DMS114 treated with DMSO at 0.1 percent for 48 hours (cell line): ENCODE measurements at regions not wholly inside any gene's neighbourhood (a gene's known extent, or its start where the extent isn't known, plus 50 kb on each side); places are given as distances from the start of the nearest gene placed in this dataset.
"Not testable (repeated sequence)": the region's sequence is repeated elsewhere in the genome, so short reads cannot be mapped to it uniquely, and the experiment has no call there.

ENCODE experiments used
- DNase-seq: peaks from one replicate; lab custom pipeline; 2025; ENCODE audit not compliant: unreplicated experiment; lab: John Stamatoyannopoulos, UW

DNA sequence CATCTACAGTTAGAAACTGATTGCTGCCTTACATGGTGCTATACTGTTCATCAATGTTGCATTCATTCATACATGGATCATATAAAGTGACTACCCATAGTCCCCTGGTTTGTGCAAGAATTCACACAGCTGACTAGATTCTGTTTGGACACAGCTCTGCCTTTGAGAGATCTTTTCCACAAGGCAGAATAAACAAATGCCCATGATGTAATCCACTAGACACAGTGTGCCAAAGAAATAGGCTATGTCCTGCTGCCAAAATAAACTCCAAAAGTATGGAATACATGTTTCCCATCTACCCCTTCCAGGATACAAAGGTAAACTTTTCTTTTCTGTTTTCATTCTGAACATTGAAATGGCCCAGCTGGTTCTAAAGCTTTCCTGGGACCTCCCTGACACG lies 269.4 kb upstream of the CHAC2 start:
- no peak for DNase-seq

DNA sequence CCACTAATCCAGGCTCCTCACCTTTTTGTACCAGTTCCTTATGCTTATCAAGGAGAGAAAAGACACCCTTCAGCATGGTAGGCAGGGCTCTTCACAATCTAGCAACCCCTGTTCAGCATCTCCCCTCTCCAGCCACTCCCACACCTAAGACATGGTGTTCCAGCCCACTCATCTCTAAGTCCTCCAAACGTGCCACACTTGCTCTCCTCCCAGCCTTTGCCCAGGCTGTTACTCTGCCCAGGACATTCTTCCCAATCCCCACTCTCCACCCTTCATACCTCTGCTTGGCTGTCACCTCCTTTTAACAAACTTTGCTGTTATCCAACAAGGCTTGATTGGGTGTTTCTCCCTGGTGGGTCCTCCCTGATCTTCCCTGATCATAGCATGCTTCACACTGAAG lies 270.6 kb upstream of the CHAC2 start:
- DNase-seq: no peak

DNA sequence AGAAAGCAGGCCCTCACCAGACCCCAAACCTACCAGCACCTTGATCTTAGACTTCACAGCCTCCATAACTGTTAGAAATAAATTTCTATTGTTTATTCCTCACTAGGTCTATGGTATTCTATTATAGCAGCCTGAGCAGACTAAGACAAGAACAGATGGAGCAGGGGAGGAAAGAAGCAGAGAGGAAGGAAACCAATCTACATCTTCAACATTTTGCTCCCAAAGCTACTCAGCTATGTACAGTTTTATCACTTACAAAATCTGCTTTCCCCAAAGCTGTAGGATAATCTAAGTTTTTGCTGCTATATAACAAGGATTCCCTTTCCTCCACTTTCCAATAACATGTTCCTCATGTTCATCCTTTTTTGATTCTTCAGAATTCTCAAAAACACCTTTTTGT lies 274.4 kb upstream of the CHAC2 start:
- DNase-seq: no peak

DNA sequence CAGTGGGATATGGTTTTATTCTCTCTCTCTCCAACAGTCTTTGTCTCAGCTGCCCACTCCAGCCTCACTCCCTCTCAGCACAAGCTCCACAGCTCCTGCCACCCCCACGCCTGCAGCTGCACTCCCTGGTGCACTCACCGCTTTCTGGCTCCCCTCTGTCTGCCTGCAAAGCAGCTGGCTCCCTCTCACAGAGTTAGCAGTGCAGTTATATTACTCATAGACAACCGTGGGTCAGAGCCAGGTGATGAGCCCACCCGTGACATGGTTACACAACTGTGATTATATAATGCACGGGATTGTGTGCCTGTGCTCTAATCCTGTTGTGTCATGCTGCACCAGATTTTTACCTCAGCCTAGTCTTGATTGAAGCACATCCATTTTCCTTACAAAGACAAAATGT lies 276.9 kb upstream of the CHAC2 start:
- no peak for DNase-seq

DNA sequence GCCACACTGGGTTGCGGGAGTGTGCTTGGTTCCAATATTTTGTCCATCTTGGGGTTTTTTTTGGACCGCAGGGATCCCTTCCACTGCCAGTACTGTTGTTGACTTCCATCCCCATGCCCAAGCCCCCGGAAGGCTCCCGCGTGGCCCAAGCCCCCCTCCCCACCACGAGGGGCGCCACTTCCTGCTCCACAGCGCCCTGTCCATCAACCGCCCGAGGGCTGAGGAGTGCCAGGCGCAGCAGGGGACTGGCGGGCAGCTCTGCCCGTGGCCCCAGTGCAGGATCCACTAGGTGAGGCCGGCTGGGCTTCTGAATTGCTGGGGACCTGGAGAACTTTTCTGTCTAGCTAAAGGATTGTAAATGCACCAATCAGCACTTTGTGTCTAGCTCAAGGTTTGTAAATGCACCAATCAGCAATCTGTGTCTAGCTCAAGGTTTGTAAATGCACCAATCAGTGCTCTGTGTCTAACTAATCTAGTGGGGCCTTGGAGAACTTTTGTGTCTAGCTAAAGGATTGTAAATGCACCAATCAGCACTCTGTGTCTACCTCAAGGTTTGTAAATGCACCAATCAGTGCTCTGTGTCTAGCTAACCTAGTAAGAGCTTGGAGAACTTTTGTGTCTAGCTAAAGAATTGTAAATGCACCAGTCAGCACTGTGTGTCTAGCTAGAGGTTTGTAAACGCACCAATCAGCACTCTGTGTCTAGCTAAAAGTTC lies 281.3 kb upstream of the CHAC2 start:
- not testable (repeated sequence) for DNase-seq

DNA sequence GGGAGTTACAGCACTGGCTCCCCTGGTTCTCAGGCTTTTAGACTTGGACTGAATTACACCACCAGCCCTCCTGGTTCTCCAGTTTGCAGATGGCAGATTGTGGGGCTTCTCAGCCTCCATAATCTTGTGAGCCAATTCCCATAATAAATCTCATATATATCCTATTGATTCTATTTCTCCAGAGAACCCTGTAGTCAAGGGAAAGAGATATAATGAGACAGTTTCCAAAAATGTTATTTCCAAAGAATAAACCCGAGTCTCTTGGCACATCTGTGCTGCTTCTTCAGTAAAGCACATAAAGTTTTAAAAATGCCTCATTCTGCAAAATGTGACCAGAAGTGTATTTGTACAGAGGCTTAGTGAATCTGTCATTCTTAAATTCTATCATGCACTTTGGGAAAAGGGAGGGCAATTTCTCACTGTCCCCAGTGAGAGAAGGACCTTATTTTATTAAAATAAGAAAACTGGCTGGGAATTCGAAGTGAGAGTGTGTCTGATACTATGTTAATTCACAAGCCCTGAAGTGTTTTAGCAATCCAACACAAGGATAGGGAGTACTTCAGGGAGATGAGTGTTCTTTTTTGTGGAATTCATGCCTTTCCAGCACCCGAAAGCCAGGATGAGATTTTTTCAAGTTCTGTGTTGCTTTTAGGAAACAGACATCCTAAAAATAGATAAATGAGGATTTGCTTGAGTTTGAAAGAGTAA lies 282.4 kb upstream of the CHAC2 start:
- no peak for DNase-seq

DNA sequence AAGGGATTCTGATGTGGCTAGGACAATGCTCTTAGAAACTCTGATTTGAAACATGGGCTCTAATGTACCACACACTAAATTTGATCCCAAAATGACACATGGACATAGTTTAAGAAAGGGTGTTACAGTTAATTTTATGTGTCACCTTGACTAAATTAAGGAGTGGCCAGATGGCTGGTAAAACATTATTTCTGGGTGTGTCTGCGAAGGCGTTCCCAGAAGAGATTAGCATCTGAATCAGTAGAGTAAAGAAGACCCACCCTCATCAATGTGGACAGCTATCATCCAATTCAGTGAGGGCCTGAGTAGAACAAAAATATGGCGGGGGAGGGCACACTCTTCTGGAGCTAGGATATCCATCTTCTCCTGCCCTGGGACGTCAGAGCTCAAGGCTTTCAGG lies 283.1 kb upstream of the CHAC2 start:
- no peak for DNase-seq

DNA sequence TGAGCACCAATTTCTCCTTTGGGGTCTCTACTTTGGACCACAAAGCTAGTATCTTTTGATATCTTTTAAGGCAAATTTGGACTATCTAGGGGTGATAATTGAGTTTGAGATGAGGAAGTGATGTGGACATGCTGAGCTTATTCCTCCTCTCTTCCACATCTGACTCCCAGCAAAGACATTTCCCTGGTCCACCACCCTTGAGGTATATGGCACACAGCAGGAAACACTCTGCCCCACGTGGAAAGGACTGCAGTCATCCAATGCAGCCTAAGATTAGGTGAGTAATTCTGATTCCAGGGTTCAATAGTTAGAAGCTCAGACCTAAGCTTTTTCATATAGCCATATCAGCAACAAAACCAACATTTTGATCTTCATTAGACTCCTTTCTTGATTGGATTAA lies 290.1 kb upstream of the CHAC2 start:
- DNase-seq: no peak

DNA sequence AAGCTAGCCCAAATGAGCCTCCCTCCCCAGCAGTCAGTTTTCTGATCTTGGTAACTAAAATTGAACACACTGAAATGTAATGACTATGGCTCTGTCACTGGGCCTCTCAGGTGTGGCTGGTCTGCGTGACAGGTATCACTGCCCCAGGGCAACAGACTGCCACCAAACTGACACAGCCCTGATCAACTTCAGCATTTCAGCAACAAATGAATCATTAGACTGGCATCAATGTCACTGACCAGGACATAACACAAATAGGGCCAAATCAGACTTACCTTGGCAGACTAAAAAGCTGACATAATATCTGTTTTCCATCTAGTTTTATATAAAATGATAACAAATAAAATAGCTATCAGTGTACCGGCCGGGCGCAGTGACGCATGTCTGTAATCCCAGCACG lies 290.8 kb upstream of the CHAC2 start:
- no peak for DNase-seq

DNA sequence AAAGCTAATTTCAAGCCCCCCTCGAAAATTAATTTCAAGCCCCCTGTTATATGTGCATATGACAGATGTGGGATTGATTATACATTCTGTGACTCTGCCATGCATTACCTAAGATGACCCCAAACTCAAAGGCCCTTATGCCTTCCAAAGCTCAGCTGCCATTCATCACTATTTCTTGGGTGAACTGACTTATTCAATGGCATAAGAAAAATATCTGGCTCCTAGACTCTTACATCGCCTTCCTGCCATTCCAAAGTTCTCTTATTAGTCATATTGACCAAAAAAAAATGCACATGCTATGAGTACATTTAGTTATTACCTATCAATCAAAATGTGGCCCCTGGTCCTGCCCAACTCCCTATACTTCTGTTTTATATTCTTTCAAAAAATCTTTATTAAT lies 291.8 kb upstream of the CHAC2 start:
- no peak for DNase-seq

DNA sequence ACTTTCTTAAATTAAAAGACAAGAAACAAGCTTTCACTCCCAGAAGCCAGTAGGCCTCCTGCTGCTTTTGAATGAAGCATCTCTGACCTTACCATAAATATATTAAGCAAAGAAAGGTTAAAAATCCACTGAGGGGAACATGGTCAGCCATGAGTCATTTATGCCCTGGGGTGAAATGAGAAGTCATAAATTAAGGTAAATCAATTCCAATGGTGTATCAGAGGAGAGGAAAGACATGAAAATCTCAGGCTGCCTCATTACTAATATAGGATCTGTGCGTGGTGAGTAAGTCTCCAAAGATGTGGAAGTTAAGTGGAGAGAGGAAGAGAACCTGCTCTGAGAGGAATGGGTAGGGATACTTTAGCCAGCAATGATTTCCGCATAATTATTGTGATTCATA lies 292.3 kb upstream of the CHAC2 start:
- DNase-seq: no peak

DNA sequence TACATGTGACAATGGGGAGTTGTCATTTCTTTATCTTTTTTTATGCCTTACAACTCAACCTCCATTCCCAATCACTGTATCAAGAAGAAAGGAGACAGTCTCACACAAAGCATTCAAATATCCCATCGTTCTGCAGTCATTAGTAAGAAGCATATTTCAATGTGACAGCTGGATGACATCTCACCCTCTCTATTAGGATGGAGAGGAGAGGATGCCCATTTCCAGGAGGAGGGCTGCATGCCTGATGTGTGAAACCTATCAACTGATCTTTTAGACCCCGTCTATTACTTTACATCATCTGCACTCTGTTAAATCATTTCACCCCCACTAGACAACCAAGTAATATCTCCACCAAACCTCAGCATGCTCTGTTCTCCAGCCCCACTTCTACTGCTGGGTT lies 292.7 kb upstream of the CHAC2 start:
- DNase-seq: no peak

DNA sequence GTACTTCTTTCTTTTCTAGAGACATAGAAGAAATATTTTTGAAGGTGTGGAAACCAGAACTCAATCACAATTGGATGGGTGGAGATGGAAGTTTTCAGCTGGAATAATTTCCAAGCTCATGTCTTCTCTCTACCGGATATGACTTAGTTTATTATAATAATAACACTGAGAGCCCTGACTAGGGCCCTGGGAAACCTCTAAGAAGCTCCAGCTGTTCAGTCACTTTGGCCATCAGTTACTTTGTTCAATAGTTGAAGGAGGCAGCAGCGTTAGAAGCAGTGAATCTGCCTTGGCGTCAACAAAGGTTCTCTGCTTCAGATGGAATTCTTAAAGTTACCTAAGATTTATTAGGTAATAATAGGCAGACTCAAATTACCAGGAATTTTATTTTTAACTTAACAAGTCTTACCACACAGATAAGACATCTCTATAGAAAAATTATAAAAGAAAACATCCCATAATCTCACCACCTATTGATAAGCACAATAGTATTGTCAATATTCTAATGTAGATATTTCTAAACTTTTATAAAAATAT lies 293.8 kb upstream of the CHAC2 start:
- DNase-seq: no peak

DNA sequence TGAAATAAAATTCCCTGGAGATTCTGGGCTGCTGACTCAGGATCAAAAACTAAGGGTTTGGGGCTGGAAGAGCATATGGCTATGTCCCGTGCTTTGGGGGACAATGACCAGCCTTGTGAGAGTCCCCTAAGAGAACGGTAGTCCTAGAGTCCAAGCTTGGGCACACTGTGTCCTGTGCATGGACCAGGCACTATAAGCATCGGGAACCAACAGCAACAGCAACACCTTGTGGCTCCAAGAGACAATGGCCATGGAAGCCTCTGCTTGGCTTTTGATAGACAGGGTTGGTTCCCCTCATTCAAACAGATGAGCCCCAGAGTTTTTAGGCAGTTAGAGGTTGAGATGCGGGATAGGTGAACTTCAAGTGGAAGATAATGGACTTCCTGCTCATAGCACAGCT lies 294.4 kb upstream of the CHAC2 start:
- no peak for DNase-seq

DNA sequence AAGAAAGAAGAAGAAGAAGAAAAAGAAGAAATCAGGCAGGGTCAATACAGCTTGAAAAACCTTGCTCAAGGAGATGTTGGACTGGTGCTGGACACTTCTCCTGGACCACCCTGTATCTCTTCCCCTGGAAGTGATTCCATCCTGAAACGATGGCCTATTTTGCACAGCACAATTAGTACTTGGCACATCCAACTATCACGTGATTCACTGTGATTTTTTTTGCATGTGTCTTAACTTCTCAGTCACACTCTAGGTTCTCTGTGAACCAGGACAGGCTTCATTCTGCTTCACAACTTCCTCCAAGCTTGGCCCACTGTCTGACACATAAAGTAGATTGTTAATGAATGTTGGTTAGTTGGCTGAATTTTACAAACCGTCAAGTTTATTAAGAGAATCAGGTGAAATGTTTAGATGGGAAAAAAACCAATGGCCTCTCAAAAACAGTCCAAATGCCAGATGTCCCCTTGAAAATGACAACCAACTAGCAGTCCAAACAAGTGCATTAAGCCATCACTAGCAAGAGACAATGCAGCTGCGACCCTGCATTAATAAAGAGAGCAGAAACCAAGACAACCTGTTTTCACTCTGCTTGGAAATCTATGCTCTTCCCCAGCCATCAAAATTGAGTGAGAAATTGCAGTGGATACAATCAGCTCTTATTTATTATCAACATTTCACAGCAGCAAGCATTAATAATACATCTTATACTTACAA lies 300.0 kb upstream of the CHAC2 start:
- no peak for DNase-seq

DNA sequence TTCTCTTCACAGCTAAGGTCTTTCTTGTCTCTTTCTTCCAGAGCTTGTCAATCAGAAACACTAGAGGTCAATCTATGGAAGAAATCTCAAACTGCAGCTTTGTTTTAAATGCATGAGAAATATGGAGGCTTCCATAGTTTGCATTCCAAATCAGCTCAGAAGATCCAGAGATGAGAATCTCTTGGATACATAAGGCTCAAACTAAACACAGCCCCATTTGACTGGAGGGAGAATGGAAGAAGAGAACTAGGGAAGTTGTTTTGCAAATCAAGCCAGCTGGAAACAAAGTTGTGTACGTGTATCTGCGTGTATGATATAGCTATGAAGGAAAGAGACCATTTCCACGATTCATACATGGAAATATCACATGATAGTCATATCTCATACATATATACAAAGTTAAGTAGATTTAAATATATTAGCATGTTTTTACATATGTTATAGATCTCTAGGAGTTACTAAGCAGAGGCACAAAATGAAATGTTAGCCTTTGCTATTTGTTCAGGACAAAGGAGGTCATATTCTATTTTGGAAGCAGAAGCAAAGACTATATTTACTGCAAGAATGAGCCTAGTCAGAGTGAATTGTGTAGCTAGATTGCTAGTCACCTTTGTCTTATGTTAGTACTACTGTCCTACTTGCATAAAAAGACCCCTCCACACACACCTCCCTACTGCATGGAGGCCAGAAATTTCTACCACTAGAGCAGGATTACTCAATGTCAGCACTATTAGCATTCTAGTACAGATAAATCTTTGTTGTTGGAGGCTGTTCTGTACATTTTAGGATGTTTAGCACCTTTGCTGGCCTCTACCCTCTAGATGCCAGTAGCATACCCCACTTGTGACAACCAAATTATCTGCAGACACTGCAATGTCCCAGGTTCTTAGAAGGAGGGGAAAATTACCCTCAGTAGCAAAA lies 303.5 kb upstream of the CHAC2 start:
- DNase-seq: no peak

DNA sequence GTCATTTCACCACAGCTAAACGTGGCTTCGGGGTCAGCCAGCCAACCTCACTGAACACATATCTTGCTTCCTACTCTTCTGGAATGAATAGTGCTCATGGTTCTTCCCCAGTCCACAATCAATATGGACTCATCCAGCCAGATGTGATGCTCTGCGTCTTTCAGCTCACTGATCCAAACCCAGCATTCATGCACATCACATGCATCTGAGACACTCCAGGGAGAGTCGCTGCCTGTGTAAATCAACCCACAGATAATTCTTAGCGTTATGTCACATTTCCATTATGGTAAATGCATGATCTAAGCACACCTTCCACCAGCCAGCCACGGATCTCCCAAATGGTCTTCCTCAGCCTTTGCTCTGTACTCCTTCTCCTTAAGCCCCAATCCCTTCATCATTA lies 306.7 kb upstream of the CHAC2 start:
- no peak for DNase-seq

DNA sequence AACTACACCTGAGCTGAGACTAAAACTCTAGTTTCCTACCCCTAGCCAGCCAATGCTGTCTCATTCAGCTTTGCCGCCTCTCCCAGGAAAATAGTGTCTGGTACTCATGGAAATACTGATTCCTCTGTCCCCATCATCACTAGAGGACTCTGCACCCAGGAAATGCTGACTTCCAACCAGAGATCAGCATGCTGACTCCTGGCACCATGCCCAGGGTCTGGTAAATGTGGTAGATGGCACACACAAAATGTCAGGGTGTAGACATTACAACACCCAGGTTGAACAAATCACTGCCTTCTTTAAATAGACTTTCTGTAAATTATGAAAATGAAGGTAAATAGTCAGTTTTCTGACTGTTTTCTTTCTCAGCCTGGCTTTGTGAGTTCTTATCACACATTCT lies 307.3 kb upstream of the CHAC2 start:
- DNase-seq: no peak

DNA sequence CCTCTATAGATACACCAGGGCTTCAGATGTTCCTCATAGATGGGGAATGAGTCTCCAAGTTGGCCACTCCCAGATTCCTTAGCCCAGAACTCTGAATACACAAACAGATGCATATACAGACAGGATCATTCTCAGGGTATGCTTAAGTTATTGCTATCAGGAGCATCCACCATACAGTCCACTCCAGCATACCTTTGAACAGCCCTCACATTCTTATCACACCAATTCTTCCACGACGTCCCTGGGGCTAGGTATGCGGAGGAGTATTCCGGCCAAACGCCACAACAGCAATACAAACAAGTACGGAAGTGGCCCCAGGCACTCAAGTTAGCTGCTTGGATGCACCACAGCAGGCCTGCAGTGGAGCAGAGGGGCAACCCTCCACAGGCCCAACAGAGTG lies 312.5 kb upstream of the CHAC2 start:
- no peak for DNase-seq

DNA sequence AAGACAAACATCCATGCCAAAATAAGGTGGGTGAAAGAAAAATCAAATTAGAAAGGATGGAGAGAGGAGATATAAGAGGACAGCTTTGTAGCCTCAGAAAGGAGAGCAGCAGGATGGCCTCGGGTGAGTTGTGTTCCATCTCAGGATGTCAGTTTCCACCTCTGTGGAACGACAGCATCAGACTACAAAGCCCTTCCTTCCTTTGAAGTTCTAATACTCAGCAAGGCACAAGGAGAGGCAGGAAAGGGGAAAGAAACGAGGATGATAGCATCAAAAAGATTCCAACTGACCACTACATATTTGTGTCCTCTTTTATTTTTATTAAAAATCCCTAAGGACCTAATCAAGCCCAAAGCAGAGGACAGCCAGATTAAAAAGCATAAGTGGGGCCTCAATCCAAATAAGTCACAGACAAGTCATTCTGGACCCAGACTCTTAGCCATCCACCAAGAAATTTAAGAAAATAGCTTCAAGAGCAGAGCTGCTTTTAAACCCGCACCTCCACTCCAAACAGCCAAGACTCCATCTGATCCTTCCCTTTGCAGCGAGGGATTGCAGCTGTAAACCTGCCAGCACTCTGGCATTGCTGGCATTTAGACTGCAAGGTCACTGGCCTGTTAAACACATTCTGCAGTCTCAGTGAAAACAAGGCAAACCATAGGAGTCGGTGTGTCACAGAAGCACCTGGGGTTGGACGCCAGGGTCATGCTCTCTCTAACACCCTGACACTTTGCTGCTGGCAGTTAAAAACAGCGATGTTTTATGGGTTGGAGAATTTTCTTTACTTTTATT lies 314.5 kb upstream of the CHAC2 start:
- DNase-seq: no peak
